Kidney (tissue), 13 donors: ENCODE measurements at regions not wholly inside any gene's neighbourhood (a gene's known extent, or its start where the extent isn't known, plus 50 kb on each side); places are given as distances from the start of the nearest gene placed in this dataset.

Source experiments
- DNase-seq, 5 donors: peaks; one replicate each; pipeline ENCODE4 v3.0.0-alpha.2; 2013 to 2020
- FAIRE-seq: peaks from 2 replicates; lab custom pipeline; 2012; peaks lifted over from hg19 to GRCh38; lab: Jason Lieb, UNC
- H3K27ac ChIP-seq, 2 donors: one replicate each; pipeline ENCODE4 v1.7.0; 2013; ENCODE audit warnings: low read depth in 2 of 2, low read length in 2 of 2, inconsistent platforms in 1 of 2
- H3K27me3 ChIP-seq: one replicate; pipeline ENCODE4 v1.7.1; 2013; ENCODE audit warnings: low read length, inconsistent platforms; ENCODE audit not compliant: control insufficient read depth, insufficient read depth
- H3K36me3 ChIP-seq, 3 donors: one replicate each; pipeline versions ENCODE4 v1.7.0 to v1.7.1; 2013; ENCODE audit warnings: low read length in 3 of 3, control low read depth in 1 of 3, inconsistent platforms in 1 of 3; ENCODE audit not compliant: insufficient read depth in 3 of 3, control insufficient read depth in 2 of 3
- H3K4me1 ChIP-seq, 3 donors: one replicate each; pipeline versions ENCODE4 v1.7.0 to v1.7.1; 2013; ENCODE audit warnings: low read length in 3 of 3, inconsistent platforms in 1 of 3, low read depth in 1 of 3; ENCODE audit not compliant: control insufficient read depth in 2 of 3, insufficient read depth in 2 of 3
- H3K4me3 ChIP-seq, 3 donors: one replicate each; pipeline versions ENCODE4 v1.7.0 to v1.8.1; 2013; ENCODE audit warnings: low read length in 3 of 3, control low read depth in 1 of 3, inconsistent platforms in 1 of 3
- H3K9ac ChIP-seq, 3 donors: one replicate each; pipeline versions ENCODE4 v1.7.0 to v1.7.1; 2013; ENCODE audit warnings: low read length in 3 of 3, control low read depth in 1 of 3, inconsistent platforms in 1 of 3
- H3K9me3 ChIP-seq, 3 donors: one replicate each; pipeline versions ENCODE4 v1.7.0 to v1.7.1; 2013; ENCODE audit warnings: low read length in 3 of 3, control low read depth in 1 of 3, inconsistent platforms in 1 of 3; ENCODE audit not compliant: control insufficient read depth in 2 of 3, insufficient read depth in 1 of 3
- intact Hi-C: fragments of 100-400 bp; cut with DNase I; formaldehyde crosslinking; loops from one replicate; pipeline ENCODE4 v1.11.1; 2022
- TF ChIP-seq, protein P1 (sequence below): IDR thresholded peaks from 3 replicates; pipeline ENCODE4 v1.5.1; 2012; ENCODE audit warnings: mild to moderate bottlenecking, moderate library complexity, borderline replicate concordance; ENCODE audit not compliant: insufficient read depth; ENCODE audit errors: extremely low read depth
- donor health status: control.
- donor health status: control.
- donor health status: control.
- donor health status: control.
- donor health status: control.
- donor health status: DM: yes; HTN: yes; CAD: no.
- donor health status: Normal renal cell carcinoma (clear cell type).

DNA sequence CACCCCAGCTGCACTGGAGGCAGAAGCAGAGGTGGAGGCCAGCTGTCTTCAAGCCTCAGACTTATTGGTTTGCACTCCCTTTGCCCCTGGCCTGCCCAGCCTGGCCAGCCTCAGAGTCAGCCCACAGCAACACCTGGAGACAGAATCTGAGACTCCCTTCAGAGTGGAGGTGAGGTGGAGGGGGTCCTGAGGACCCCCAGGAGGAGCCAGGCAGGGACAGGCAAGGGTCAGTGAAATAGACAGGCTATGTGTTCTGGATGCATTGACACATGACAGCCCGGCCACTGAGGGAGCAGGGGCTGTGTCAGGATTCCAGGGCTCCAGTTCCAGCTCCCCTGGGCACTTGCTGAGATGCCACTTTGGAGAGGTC is 309.7 kb downstream of the MYCN start:
- no peaks in the 10 kb centered on the region for H3K4me1 ChIP-seq
- no peak overlapping the region for H3K4me3 ChIP-seq
- no peak overlapping the region for H3K9ac ChIP-seq
- no peaks in the 10 kb centered on the region for H3K9me3 ChIP-seq
- DNase-seq (no peak), FAIRE-seq (no peak)
- H3K27ac ChIP-seq = no peak overlapping the region
- H3K36me3 ChIP-seq = no peaks in the 10 kb centered on the region
- intact Hi-C loops = no loop called here
- no peaks in the 10 kb centered on the region for H3K27me3 ChIP-seq
- TF ChIP-seq, protein P1, sequence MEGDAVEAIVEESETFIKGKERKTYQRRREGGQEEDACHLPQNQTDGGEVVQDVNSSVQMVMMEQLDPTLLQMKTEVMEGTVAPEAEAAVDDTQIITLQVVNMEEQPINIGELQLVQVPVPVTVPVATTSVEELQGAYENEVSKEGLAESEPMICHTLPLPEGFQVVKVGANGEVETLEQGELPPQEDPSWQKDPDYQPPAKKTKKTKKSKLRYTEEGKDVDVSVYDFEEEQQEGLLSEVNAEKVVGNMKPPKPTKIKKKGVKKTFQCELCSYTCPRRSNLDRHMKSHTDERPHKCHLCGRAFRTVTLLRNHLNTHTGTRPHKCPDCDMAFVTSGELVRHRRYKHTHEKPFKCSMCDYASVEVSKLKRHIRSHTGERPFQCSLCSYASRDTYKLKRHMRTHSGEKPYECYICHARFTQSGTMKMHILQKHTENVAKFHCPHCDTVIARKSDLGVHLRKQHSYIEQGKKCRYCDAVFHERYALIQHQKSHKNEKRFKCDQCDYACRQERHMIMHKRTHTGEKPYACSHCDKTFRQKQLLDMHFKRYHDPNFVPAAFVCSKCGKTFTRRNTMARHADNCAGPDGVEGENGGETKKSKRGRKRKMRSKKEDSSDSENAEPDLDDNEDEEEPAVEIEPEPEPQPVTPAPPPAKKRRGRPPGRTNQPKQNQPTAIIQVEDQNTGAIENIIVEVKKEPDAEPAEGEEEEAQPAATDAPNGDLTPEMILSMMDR = no peak

DNA sequence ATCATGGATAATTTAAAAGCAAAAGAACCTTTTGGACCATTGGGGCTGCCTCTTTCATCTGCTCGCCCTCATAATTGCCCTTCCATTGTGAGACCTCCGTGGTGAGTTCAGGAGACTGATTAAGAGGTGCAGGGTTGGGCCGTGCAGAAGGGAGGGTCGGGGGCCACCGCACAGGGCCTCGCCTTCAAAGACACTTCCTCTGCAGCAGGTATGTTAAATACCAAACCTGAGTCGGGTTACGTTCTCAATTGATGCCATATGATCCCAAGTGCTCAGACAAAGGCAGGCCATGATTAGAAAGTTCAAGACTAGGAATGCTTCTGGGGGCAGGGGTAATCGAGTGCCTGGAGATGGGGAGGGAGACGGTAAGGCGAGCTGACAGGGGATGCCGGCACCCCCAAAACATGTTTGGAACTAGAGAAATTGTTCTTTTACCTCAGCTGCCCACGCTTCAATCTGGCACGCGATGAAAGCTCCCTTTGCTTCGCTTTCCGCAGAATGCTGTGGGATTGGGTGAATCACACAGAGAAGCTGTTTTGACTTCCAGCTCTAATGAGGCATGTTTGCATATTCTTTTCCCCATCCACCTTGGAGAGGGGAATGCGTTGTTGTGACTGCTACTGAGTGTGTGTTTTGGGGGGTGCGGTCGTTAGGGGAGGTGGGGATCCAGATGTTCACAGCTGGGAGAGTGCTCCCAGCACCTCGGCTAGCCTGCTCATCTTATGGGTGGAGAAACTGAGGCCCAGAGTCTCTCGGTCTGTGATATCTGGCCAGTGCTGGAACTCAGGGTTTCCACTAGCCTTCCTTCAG is 309.1 kb downstream of the MYCN start:
- Histone ChIP-seq H3K9ac (no peak overlapping the region), H3K36me3 (no peaks in the 10 kb centered on the region), H3K9me3 (no peaks in the 10 kb centered on the region), H3K4me1 (no peaks in the 10 kb centered on the region), H3K4me3 (no peak overlapping the region), H3K27me3 (no peaks in the 10 kb centered on the region), H3K27ac (no peak overlapping the region)
- intact Hi-C loops = no loop called here
- TF ChIP-seq, protein P1 = no peak
- DNase-seq = no peak
- no peak for FAIRE-seq

DNA sequence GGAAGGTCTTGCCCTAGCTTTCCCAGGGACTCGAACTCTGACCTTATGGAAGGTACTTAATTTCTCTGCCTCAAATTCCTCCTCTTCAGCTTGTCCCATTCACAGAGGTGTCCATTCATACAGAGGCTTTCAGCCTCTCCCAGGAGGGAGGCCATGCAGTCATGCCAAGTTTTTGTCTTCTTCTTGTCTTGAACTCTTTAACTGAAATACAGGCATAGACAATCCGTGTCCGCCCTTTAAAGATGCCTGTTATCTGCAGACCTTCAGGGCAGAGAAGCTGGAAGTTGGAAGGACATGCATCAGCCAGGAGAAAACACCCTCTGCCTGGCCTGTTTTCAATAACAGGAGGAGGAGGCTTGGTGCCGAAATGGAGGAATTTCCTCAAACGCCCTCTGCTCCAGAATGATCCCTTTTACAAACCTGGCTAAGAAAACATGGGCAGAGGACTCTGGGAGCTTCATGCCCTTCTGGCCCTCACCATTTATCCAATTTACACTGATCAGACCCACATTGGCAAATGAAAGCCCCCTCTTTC is 308.3 kb downstream of the MYCN start:
- H3K4me1 ChIP-seq = no peaks in the 10 kb centered on the region
- no peak overlapping the region for H3K4me3 ChIP-seq
- no peak overlapping the region for H3K27ac ChIP-seq
- FAIRE-seq (no peak), DNase-seq (no peak)
- intact Hi-C loops = no loop called here
- no peak overlapping the region for H3K9ac ChIP-seq
- TF ChIP-seq, protein P1 = no peak
- H3K36me3 ChIP-seq = no peaks in the 10 kb centered on the region
- no peaks in the 10 kb centered on the region for H3K9me3 ChIP-seq
- H3K27me3 ChIP-seq = no peaks in the 10 kb centered on the region
